ENCODE measurements at regions not wholly inside any gene's neighbourhood (a gene's known extent, or its start where the extent isn't known, plus 50 kb on each side); places are given as distances from the start of the nearest gene placed in this dataset.

DNA sequence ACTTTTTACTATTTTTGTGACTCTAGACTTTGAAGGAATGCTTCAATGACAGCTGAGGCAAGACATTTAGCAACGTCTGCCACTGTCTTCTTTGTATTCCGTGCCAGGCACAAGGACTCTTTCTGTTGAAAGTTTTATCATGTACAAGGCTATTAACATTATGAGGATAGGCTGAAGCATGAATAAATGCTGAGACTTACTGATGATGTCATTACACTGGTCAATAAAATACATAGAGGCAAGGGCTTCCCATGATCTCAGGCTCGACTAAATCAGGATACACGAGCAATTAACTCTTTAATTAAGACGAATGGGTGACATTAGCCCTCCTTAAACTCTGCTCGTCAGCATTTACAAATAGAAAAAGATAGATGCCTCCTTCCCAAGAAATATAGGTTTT is 1393.3 kb upstream of the WWC1 start:
- TF ChIP-seq, protein P1, sequence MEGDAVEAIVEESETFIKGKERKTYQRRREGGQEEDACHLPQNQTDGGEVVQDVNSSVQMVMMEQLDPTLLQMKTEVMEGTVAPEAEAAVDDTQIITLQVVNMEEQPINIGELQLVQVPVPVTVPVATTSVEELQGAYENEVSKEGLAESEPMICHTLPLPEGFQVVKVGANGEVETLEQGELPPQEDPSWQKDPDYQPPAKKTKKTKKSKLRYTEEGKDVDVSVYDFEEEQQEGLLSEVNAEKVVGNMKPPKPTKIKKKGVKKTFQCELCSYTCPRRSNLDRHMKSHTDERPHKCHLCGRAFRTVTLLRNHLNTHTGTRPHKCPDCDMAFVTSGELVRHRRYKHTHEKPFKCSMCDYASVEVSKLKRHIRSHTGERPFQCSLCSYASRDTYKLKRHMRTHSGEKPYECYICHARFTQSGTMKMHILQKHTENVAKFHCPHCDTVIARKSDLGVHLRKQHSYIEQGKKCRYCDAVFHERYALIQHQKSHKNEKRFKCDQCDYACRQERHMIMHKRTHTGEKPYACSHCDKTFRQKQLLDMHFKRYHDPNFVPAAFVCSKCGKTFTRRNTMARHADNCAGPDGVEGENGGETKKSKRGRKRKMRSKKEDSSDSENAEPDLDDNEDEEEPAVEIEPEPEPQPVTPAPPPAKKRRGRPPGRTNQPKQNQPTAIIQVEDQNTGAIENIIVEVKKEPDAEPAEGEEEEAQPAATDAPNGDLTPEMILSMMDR (IDR thresholded peaks at IDR 0.05 in 4 of 5, conservative IDR thresholded peaks at IDR 0.05 in 1 of 5) = no peak
- no peak for TF ChIP-seq POLR2A (IDR thresholded peaks at IDR 0.05)

All from gastrocnemius medialis (tissue), 4 donors.